H9 (cell line): ENCODE measurements at regions not wholly inside any gene's neighbourhood (a gene's known extent, or its start where the extent isn't known, plus 50 kb on each side); places are given as distances from the start of the nearest gene placed in this dataset.

ENCODE experiments used
- DNase-seq: peaks from one replicate; pipeline ENCODE4 v3.0.0-alpha.2; 2017
- H2AFZ ChIP-seq: one replicate; pipeline ENCODE4 v1.6.1; 2013; ENCODE audit warnings: mild to moderate bottlenecking, low read length, control low read depth, moderate library complexity
- H2AK5ac ChIP-seq: 2 replicates; pipeline ENCODE4 v1.6.1; 2013; ENCODE audit warnings: low read length, control low read depth, mixed read lengths; ENCODE audit not compliant: insufficient read length
- H2BK120ac ChIP-seq: one replicate; pipeline ENCODE4 v1.6.1; 2013; ENCODE audit warnings: low read depth, mild to moderate bottlenecking, low read length, control low read depth, inconsistent platforms; ENCODE audit not compliant: poor library complexity, severe bottlenecking
- H2BK12ac ChIP-seq: 2 replicates; pipeline ENCODE4 v1.6.1; 2013; ENCODE audit warnings: low read length, control low read depth, mixed read lengths, low read depth; ENCODE audit not compliant: insufficient read length
- H2BK15ac ChIP-seq: 2 replicates; pipeline ENCODE4 v1.6.1; 2013; ENCODE audit warnings: low read depth, low read length, control low read depth
- H2BK20ac ChIP-seq: one replicate; pipeline ENCODE4 v1.6.1; 2013; ENCODE audit warnings: low read depth, mild to moderate bottlenecking, low read length, control low read depth, inconsistent platforms; ENCODE audit not compliant: poor library complexity, severe bottlenecking
- H2BK5ac ChIP-seq: 2 replicates; pipeline ENCODE4 v1.6.1; 2013; ENCODE audit warnings: low read length, control low read depth, mixed read lengths; ENCODE audit not compliant: insufficient read length
- H3K14ac ChIP-seq: 2 replicates; pipeline ENCODE4 v1.6.1; 2013; ENCODE audit warnings: low read length, control low read depth; ENCODE audit not compliant: insufficient read depth
- H3K18ac ChIP-seq: 2 replicates; pipeline ENCODE4 v1.6.1; 2013; ENCODE audit warnings: low read depth, mild to moderate bottlenecking, mixed read lengths, low read length, control low read depth; ENCODE audit not compliant: insufficient read length
- H3K23ac ChIP-seq: 2 replicates; pipeline ENCODE4 v1.6.1; 2013; ENCODE audit warnings: low read length, control low read depth, mixed read lengths, low read depth; ENCODE audit not compliant: insufficient read length
- H3K23me2 ChIP-seq: 2 replicates; pipeline ENCODE4 v1.6.1; 2013; ENCODE audit warnings: low read depth, mild to moderate bottlenecking, mixed read lengths, low read length, control low read depth; ENCODE audit not compliant: insufficient read length, poor library complexity, severe bottlenecking
- H3K27ac ChIP-seq: 2 replicates; pipeline ENCODE4 v1.5.1; 2013; ENCODE audit warnings: low read length, control low read depth, mixed read lengths, low read depth; ENCODE audit not compliant: insufficient read length
- H3K27me3 ChIP-seq: 2 replicates; pipeline ENCODE4 v1.6.1; 2013; ENCODE audit warnings: low read length, control low read depth, inconsistent platforms; ENCODE audit not compliant: insufficient read depth
- H3K4ac ChIP-seq: 2 replicates; pipeline ENCODE4 v1.6.1; 2013; ENCODE audit warnings: low read depth, mild to moderate bottlenecking, control low read depth, inconsistent platforms, low read length, moderate library complexity
- H3K4me1 ChIP-seq: 2 replicates; pipeline ENCODE4 v1.6.1; 2013; ENCODE audit warnings: low read length, control low read depth, inconsistent platforms; ENCODE audit not compliant: insufficient read depth
- H3K4me2 ChIP-seq: 2 replicates; pipeline ENCODE4 v1.6.1; 2013; ENCODE audit warnings: low read length, control low read depth, mixed read lengths; ENCODE audit not compliant: insufficient read length, insufficient read depth
- H3K56ac ChIP-seq: 2 replicates; pipeline ENCODE4 v1.6.1; 2013; ENCODE audit warnings: low read depth, mild to moderate bottlenecking, mixed read lengths, low read length, control low read depth; ENCODE audit not compliant: insufficient read length
- H3K79me1 ChIP-seq: 2 replicates; pipeline ENCODE4 v1.6.1; 2013; ENCODE audit warnings: low read depth, mild to moderate bottlenecking, moderate library complexity, low read length, control low read depth, inconsistent platforms; ENCODE audit not compliant: insufficient read depth, poor library complexity, severe bottlenecking
- H3K79me2 ChIP-seq: 2 replicates; pipeline ENCODE4 v1.6.1; 2013; ENCODE audit warnings: low read length, control low read depth, inconsistent platforms; ENCODE audit not compliant: insufficient read depth
- H3K9ac ChIP-seq: 2 replicates; pipeline ENCODE4 v1.6.1; 2013; ENCODE audit warnings: low read length, control low read depth, mixed read lengths; ENCODE audit not compliant: insufficient read length; ENCODE audit errors: extremely low read depth
- H3K9me3 ChIP-seq: one replicate; pipeline ENCODE4 v1.6.1; 2013; ENCODE audit warnings: low read depth, low read length, inconsistent platforms; ENCODE audit not compliant: control insufficient read depth
- H3T11ph ChIP-seq: one replicate; pipeline ENCODE4 v1.6.1; 2013; ENCODE audit warnings: mild to moderate bottlenecking, low read length, control low read depth, inconsistent platforms
- H4K20me1 ChIP-seq: one replicate; pipeline ENCODE4 v1.6.1; 2013; ENCODE audit not compliant: control insufficient read depth, insufficient read length, insufficient read depth
- H4K5ac ChIP-seq: 2 replicates; pipeline ENCODE4 v1.6.1; 2013; ENCODE audit warnings: low read depth, mild to moderate bottlenecking, mixed read lengths, low read length, control low read depth; ENCODE audit not compliant: insufficient read length
- H4K8ac ChIP-seq: replicated peaks from 2 replicates; pipeline ENCODE4 v1.6.1; 2013; ENCODE audit warnings: low read length, control low read depth, mixed read lengths, low read depth; ENCODE audit not compliant: insufficient read length
- H4K91ac ChIP-seq: 2 replicates; pipeline ENCODE4 v1.6.1; 2013; ENCODE audit warnings: low read depth, mild to moderate bottlenecking, moderate library complexity, mixed read lengths, low read length, control low read depth; ENCODE audit not compliant: insufficient read length
- H3K27ac Mint-ChIP-seq, 3 experiments: 2 replicates in 2 of 3; 3 replicates in 1 of 3; pipeline ENCODE4 v1.8.0; 2020 to 2021; ENCODE audit warnings: mixed read lengths in 3 of 3, mild to moderate bottlenecking in 1 of 3, moderate library complexity in 1 of 3
- H3K27me3 Mint-ChIP-seq: 2 replicates; pipeline ENCODE4 v1.8.0; 2021; ENCODE audit warnings: low read depth, mild to moderate bottlenecking, moderate library complexity, mixed read lengths
- H3K36me3 Mint-ChIP-seq, 3 experiments: 2 replicates in 2 of 3; 3 replicates in 1 of 3; pipeline ENCODE4 v1.8.0; 2020 to 2021; ENCODE audit warnings: low read depth in 3 of 3, mixed read lengths in 3 of 3; ENCODE audit not compliant: insufficient read depth in 1 of 3
- H3K4me1 Mint-ChIP-seq, 2 experiments: 2 replicates each; pipeline ENCODE4 v1.8.0; 2020; ENCODE audit warnings: mixed read lengths in 2 of 2
- H3K4me3 Mint-ChIP-seq, 2 experiments: 2 replicates in 1 of 2; 3 replicates in 1 of 2; pipeline ENCODE4 v1.8.0; 2020 to 2021; ENCODE audit warnings: mild to moderate bottlenecking in 2 of 2, mixed read lengths in 2 of 2, moderate library complexity in 1 of 2
- H3K9me3 Mint-ChIP-seq, 2 experiments: 2 replicates in 1 of 2; 3 replicates in 1 of 2; pipeline ENCODE4 v1.8.0; 2020; ENCODE audit warnings: mild to moderate bottlenecking in 2 of 2, mixed read lengths in 2 of 2, moderate library complexity in 1 of 2
- WGBS: extraction: QIAGEN DNeasy Blood & Tissue Kit; methylation state at CpG from one replicate; pipeline ENCODE4 v1.1.7; 2013; ENCODE audit warnings: missing lambda C conversion rate, low lambda C conversion rate, mixed read lengths; ENCODE audit not compliant: insufficient read length; ENCODE audit errors: extremely low coverage; 5-methylcytosine and 5-hydroxymethylcytosine counted together
- TF ChIP-seq, protein P1 (sequence below): fragments of 200-600 bp; sonication (generic); conservative IDR thresholded peaks from 3 replicates; pipeline ENCODE4 v1.8.0; 2021; ENCODE audit warnings: antibody characterized with exemption, mild to moderate bottlenecking

GRCh38 chr2:65501836-65502235 lies 69.4 kb upstream of the SPRED2 start:
- TF ChIP-seq, protein P1, sequence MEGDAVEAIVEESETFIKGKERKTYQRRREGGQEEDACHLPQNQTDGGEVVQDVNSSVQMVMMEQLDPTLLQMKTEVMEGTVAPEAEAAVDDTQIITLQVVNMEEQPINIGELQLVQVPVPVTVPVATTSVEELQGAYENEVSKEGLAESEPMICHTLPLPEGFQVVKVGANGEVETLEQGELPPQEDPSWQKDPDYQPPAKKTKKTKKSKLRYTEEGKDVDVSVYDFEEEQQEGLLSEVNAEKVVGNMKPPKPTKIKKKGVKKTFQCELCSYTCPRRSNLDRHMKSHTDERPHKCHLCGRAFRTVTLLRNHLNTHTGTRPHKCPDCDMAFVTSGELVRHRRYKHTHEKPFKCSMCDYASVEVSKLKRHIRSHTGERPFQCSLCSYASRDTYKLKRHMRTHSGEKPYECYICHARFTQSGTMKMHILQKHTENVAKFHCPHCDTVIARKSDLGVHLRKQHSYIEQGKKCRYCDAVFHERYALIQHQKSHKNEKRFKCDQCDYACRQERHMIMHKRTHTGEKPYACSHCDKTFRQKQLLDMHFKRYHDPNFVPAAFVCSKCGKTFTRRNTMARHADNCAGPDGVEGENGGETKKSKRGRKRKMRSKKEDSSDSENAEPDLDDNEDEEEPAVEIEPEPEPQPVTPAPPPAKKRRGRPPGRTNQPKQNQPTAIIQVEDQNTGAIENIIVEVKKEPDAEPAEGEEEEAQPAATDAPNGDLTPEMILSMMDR: no peak
- Histone ChIP-seq H3K27ac (no peak overlapping the region), H3K23me2 (no peaks in the 10 kb centered on the region), H4K8ac (no peak overlapping the region), H4K5ac (no peak overlapping the region), H2BK120ac (no peak overlapping the region), H2AK5ac (no peak overlapping the region), H3K9me3 (no peaks in the 10 kb centered on the region), H2BK5ac (no peak overlapping the region), H3K4me2 (no peak overlapping the region), H3K4ac (no peak overlapping the region), H3K14ac (no peak overlapping the region), H3K4me1 (peaks cover 5% of the 10 kb centered on the region; the same call in 1 of the 2 replicates), H3K79me2 (no peaks in the 10 kb centered on the region), H3T11ph (no peak overlapping the region), H3K18ac (no peak overlapping the region), H2AFZ (no peak overlapping the region), H2BK12ac (no peak overlapping the region), H3K56ac (no peak overlapping the region), H4K91ac (no peak overlapping the region), H2BK20ac (no peak overlapping the region), H3K79me1 (no peaks in the 10 kb centered on the region), H3K9ac (no peak overlapping the region), H2BK15ac (no peak overlapping the region), H3K27me3 (no peaks in the 10 kb centered on the region), H4K20me1 (no peaks in the 10 kb centered on the region), H3K23ac (no peak overlapping the region)
- peaks cover 12 to 16% of the 10 kb centered on the region in 2 experiments for H3K4me1 Mint-ChIP-seq
- H3K9me3 Mint-ChIP-seq: no peaks in the 10 kb centered on the region
- H3K36me3 Mint-ChIP-seq: no peaks in the 10 kb centered on the region
- no peak overlapping the region for H3K27ac Mint-ChIP-seq
- H3K27me3 Mint-ChIP-seq: peaks cover 24% of the 10 kb centered on the region
- WGBS: no CpG with 5 or more reads among the region's 6 CpGs
- DNase-seq: no peak
- no peak overlapping the region for H3K4me3 Mint-ChIP-seq
